RWPE1 (cell line): ENCODE measurements at regions not wholly inside any gene's neighbourhood (a gene's known extent, or its start where the extent isn't known, plus 50 kb on each side); places are given as distances from the start of the nearest gene placed in this dataset.

Source experiments
- CTCF ChIA-PET: fragments of 350-600 bp; sonication (Branson Sonifier 250); formaldehyde crosslinking; extraction: SDS; loops from one replicate; lab custom pipeline; 2021; lab: Yijun Ruan, JAX
- POLR2A ChIA-PET: fragments of 400-600 bp; formaldehyde crosslinking; extraction: SDS; loops from one replicate; lab custom pipeline; 2020; ENCODE audit warnings: antibody characterized with exemption; ENCODE audit not compliant: low non-redundant PET; lab: Yijun Ruan, JAX
- DNase-seq: peaks from one replicate; pipeline ENCODE4 v3.0.0; 2012; ENCODE audit warnings: low spot score
- H3K27ac ChIP-seq: fragments of 450-650 bp; 2 replicates; pipeline ENCODE4 v1.5.1; 2017
- TF ChIP-seq, protein P1 (sequence below): fragments of 450-650 bp; conservative IDR thresholded peaks from 2 replicates; pipeline ENCODE4 v1.5.1; 2017; ENCODE audit warnings: low read depth, mild to moderate bottlenecking

GRCh38 chr2:19138264-19138825 is 220.1 kb downstream of the OSR1 start:
- no peak overlapping the region for H3K27ac ChIP-seq
- CTCF ChIA-PET, result no interaction called here
- DNase-seq, result no peak
- POLR2A ChIA-PET, result no interaction called here
- TF ChIP-seq, protein P1, sequence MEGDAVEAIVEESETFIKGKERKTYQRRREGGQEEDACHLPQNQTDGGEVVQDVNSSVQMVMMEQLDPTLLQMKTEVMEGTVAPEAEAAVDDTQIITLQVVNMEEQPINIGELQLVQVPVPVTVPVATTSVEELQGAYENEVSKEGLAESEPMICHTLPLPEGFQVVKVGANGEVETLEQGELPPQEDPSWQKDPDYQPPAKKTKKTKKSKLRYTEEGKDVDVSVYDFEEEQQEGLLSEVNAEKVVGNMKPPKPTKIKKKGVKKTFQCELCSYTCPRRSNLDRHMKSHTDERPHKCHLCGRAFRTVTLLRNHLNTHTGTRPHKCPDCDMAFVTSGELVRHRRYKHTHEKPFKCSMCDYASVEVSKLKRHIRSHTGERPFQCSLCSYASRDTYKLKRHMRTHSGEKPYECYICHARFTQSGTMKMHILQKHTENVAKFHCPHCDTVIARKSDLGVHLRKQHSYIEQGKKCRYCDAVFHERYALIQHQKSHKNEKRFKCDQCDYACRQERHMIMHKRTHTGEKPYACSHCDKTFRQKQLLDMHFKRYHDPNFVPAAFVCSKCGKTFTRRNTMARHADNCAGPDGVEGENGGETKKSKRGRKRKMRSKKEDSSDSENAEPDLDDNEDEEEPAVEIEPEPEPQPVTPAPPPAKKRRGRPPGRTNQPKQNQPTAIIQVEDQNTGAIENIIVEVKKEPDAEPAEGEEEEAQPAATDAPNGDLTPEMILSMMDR, result no peak

DNA sequence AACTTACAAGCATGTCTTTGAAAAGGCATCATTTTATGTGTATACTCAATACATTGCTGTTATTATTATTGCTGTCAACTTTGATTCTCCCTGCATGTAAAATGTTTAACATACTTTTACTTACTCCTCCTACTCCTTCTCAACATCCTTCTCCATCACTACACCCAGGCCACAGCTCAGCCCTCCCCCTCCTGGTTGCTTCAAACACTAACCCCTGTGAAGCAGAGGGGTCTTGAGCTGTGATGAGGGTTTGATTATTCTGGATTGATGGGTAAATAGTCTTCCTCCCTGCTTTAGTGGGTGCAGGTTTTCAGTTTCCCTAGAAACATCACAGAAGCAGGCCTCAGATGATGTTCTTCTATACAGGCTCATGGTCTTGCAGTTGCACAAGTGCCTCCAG is 221.0 kb downstream of the OSR1 start:
- CTCF ChIA-PET, result interaction anchor here (0.6 kb wide), 2 partner anchors 758 to 1825 kb away, joined by 3 to 4 read pairs; no protein-coding TSS in a partner anchor
- H3K27ac ChIP-seq, result no peak overlapping the region
- TF ChIP-seq, protein P1, result no peak
- no peak for DNase-seq
- POLR2A ChIA-PET, result no interaction called here

GRCh38 chr2:19132967-19133366 is 225.5 kb downstream of the OSR1 start:
- POLR2A ChIA-PET, result no interaction called here

GRCh38 chr2:19131871-19132270 is 226.6 kb downstream of the OSR1 start:
- DNase-seq, result no peak
- TF ChIP-seq, protein P1, result no peak
- no peak overlapping the region for H3K27ac ChIP-seq
- POLR2A ChIA-PET, result no interaction called here
- CTCF ChIA-PET, result interaction anchor here (0.8 kb wide), 1 partner anchor 671 kb away, joined by 4 read pairs; no protein-coding TSS in a partner anchor

More at GRCh38 chr2:19132967-19133366, 225.5 kb downstream of the OSR1 start:
- TF ChIP-seq, protein P1, result no peak
- DNase-seq, result no peak
- CTCF ChIA-PET, result no interaction called here
- no peak overlapping the region for H3K27ac ChIP-seq

DNA sequence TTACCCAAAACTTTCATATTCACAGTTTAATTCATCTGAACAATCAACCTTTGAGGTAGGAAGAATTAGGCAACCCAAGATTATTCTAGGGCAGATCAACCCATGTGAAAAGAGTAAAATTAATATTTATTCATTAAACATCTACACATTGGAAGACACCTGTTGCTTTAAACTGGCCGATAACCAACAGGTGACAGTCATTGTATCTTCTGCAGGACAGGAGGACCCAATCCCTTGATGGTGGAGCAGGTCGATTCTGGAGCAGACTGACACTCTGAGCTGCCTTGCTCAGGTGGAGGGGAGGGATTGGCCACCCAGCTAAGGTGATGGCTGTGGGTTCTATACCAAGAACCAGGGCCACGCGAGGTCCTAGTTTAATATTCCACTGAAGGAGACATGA is 230.3 kb downstream of the OSR1 start:
- TF ChIP-seq, protein P1, result no peak
- no peak for DNase-seq
- ChIA-PET CTCF (no interaction called here), POLR2A (no interaction called here)
- H3K27ac ChIP-seq, result no peak overlapping the region

DNA sequence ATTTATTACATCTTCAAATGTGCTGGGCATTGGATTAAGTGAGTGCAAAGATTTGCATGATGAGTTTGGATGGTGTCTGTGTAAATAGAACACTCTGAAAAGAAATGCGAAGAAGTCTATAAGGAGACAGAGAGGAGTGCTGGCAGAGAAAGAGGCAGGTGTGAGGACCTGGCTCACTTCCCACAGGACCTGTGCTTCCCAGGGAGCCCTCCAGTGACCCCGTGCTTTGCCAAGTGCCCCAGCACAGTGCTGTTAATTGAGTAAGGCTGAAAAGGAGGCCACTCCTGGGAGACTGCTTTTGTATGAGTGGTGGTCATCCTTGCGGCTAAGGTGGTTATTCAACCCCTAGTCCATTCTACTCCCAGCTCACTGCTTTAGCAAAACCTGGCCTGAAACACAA is 230.8 kb downstream of the OSR1 start:
- no peak overlapping the region for H3K27ac ChIP-seq
- ChIA-PET POLR2A (no interaction called here), CTCF (no interaction called here)
- no peak for DNase-seq
- TF ChIP-seq, protein P1, result no peak
